Mesendoderm (in vitro differentiated cells): ENCODE measurements at regions not wholly inside any gene's neighbourhood (a gene's known extent, or its start where the extent isn't known, plus 50 kb on each side); places are given as distances from the start of the nearest gene placed in this dataset.

Source experiments
- DNase-seq: peaks from one replicate; pipeline ENCODE4 v3.0.0; 2013
- H2AK5ac ChIP-seq: 2 replicates; pipeline ENCODE4 v1.6.1; 2013; ENCODE audit warnings: low read length, inconsistent platforms
- H2BK120ac ChIP-seq: 2 replicates; pipeline ENCODE4 v1.6.1; 2013; ENCODE audit warnings: low read depth, mild to moderate bottlenecking, low read length, moderate library complexity, mixed read lengths
- H2BK15ac ChIP-seq: replicated peaks from 2 replicates; pipeline ENCODE4 v1.6.1; 2013; ENCODE audit warnings: low read depth, mild to moderate bottlenecking, moderate library complexity
- H2BK5ac ChIP-seq: 2 replicates; pipeline ENCODE4 v1.6.1; 2013; ENCODE audit warnings: low read length, inconsistent platforms
- H3K18ac ChIP-seq: 2 replicates; pipeline ENCODE4 v1.6.1; 2013; ENCODE audit warnings: mild to moderate bottlenecking, low read length, mixed read lengths
- H3K23ac ChIP-seq: one replicate; pipeline ENCODE4 v1.6.1; 2013; ENCODE audit warnings: low read length
- H3K27ac ChIP-seq: 2 replicates; pipeline ENCODE4 v1.5.1; 2013; ENCODE audit warnings: low read depth, mild to moderate bottlenecking, inconsistent platforms, low read length, moderate library complexity
- H3K27me3 ChIP-seq: 2 replicates; pipeline ENCODE4 v1.6.1; 2013; ENCODE audit warnings: low read length, control low read depth, mild to moderate bottlenecking, inconsistent platforms; ENCODE audit not compliant: insufficient read depth, poor library complexity
- H3K36me3 ChIP-seq: 2 replicates; pipeline ENCODE4 v1.6.1; 2013; ENCODE audit warnings: low read length, inconsistent platforms; ENCODE audit not compliant: control insufficient read depth, insufficient read depth
- H3K4ac ChIP-seq: one replicate; pipeline ENCODE4 v1.6.1; 2013; ENCODE audit warnings: low read depth, mild to moderate bottlenecking, low read length, moderate library complexity
- H3K4me1 ChIP-seq: 2 replicates; pipeline ENCODE4 v1.6.1; 2013; ENCODE audit warnings: low read depth, low read length, inconsistent platforms; ENCODE audit not compliant: control insufficient read depth
- H3K4me2 ChIP-seq: 2 replicates; pipeline ENCODE4 v1.6.1; 2013; ENCODE audit warnings: low read length
- H3K4me3 ChIP-seq: 2 replicates; pipeline ENCODE4 v1.5.1; 2013; ENCODE audit warnings: mild to moderate bottlenecking, low read length
- H3K56ac ChIP-seq: one replicate; pipeline ENCODE4 v1.6.1; 2013; ENCODE audit warnings: low read length
- H3K79me1 ChIP-seq: 2 replicates; pipeline ENCODE4 v1.6.1; 2013; ENCODE audit warnings: low read length, inconsistent platforms
- H3K79me2 ChIP-seq: 2 replicates; pipeline ENCODE4 v1.6.1; 2013; ENCODE audit warnings: mild to moderate bottlenecking, low read length; ENCODE audit not compliant: control insufficient read depth, insufficient read depth
- H3K9ac ChIP-seq: 2 replicates; pipeline ENCODE4 v1.6.1; 2013; ENCODE audit warnings: low read length, inconsistent platforms
- H4K5ac ChIP-seq: one replicate; pipeline ENCODE4 v1.6.1; 2013; ENCODE audit warnings: low read length
- H4K8ac ChIP-seq: one replicate; pipeline ENCODE4 v1.6.1; 2013; ENCODE audit warnings: low read depth, mild to moderate bottlenecking, control low read depth, low read length, moderate library complexity
- WGBS: extraction: QIAGEN DNeasy Blood & Tissue Kit; methylation state at CpG from one replicate; pipeline ENCODE4 v1.1.7; 2013; ENCODE audit warnings: low lambda C conversion rate, missing lambda C conversion rate; ENCODE audit not compliant: insufficient coverage; ENCODE audit errors: extremely low coverage; 5-methylcytosine and 5-hydroxymethylcytosine counted together

- no peak overlapping the region for H2BK15ac ChIP-seq
- no peaks in the 10 kb centered on the region for H3K27me3 ChIP-seq
- no peak overlapping the region for H2BK120ac ChIP-seq
- H3K18ac ChIP-seq = no peak overlapping the region
- peaks cover 9% of the 10 kb centered on the region for H3K4me1 ChIP-seq
- H3K79me2 ChIP-seq = no peaks in the 10 kb centered on the region
- H4K8ac ChIP-seq = no peak overlapping the region
- H3K79me1 ChIP-seq = no peaks in the 10 kb centered on the region
- no peak overlapping the region for H3K4me2 ChIP-seq
- no peak overlapping the region for H3K27ac ChIP-seq
- DNase-seq = no peak
- no peak overlapping the region for H2BK5ac ChIP-seq
- H3K56ac ChIP-seq = no peak overlapping the region
- H4K5ac ChIP-seq = no peak overlapping the region
- H3K4me3 ChIP-seq = no peak overlapping the region
- no peak overlapping the region for H3K23ac ChIP-seq
- H3K36me3 ChIP-seq = no peaks in the 10 kb centered on the region
- H3K9ac ChIP-seq = no peak overlapping the region
- no CpG with 5 or more reads among the region's 2 CpGs for WGBS
- H3K4ac ChIP-seq = no peak overlapping the region
- H2AK5ac ChIP-seq = no peak overlapping the region
Measured at GRCh38 chr15:96390986-96391385, 60.5 kb downstream of the NR2F2 start.

- Histone ChIP-seq H3K27ac (no peak overlapping the region), H3K27me3 (no peaks in the 10 kb centered on the region), H3K4me3 (no peak overlapping the region)
Measured at GRCh38 chr15:96392380-96393208, 62.1 kb downstream of the NR2F2 start.

GRCh38 chr15:96393209-96393513 lies 62.7 kb downstream of the NR2F2 start:
- Histone ChIP-seq H2BK15ac (no peak overlapping the region), H3K27me3 (no peaks in the 10 kb centered on the region), H3K4me1 (peaks cover 9% of the 10 kb centered on the region), H4K8ac (no peak overlapping the region), H2BK5ac (no peak overlapping the region), H3K4ac (no peak overlapping the region), H3K36me3 (no peaks in the 10 kb centered on the region), H3K27ac (no peak overlapping the region), H3K4me3 (no peak overlapping the region), H3K23ac (no peak overlapping the region), H2BK120ac (no peak overlapping the region), H2AK5ac (no peak overlapping the region), H3K79me2 (no peaks in the 10 kb centered on the region), H3K56ac (no peak overlapping the region), H3K4me2 (no peak overlapping the region), H3K79me1 (no peaks in the 10 kb centered on the region), H3K9ac (no peak overlapping the region), H4K5ac (no peak overlapping the region), H3K18ac (no peak overlapping the region)
- no CpG with 5 or more reads among the region's 2 CpGs for WGBS
- DNase-seq = no peak

More at GRCh38 chr15:96392380-96393208, 62.1 kb downstream of the NR2F2 start:
- Histone ChIP-seq H4K8ac (no peak overlapping the region), H3K36me3 (no peaks in the 10 kb centered on the region), H3K23ac (no peak overlapping the region), H3K4ac (no peak overlapping the region), H2BK15ac (no peak overlapping the region), H3K79me1 (no peaks in the 10 kb centered on the region), H3K18ac (no peak overlapping the region), H2BK5ac (no peak overlapping the region), H3K79me2 (no peaks in the 10 kb centered on the region), H3K4me1 (peaks cover 9% of the 10 kb centered on the region), H3K4me2 (no peak overlapping the region), H3K9ac (no peak overlapping the region), H3K56ac (no peak overlapping the region), H2BK120ac (no peak overlapping the region), H4K5ac (no peak overlapping the region), H2AK5ac (no peak overlapping the region)
- WGBS = no CpG with 5 or more reads among the region's 10 CpGs
- peak; percentile 78 for DNase-seq

GRCh38 chr15:96395687-96396086 lies 65.2 kb downstream of the NR2F2 start:
- Histone ChIP-seq H3K79me1 (no peaks in the 10 kb centered on the region), H3K27me3 (no peaks in the 10 kb centered on the region), H3K18ac (no peak overlapping the region), H3K4me3 (no peak overlapping the region), H2BK15ac (no peak overlapping the region), H3K79me2 (no peaks in the 10 kb centered on the region), H3K4ac (no peak overlapping the region), H2AK5ac (no peak overlapping the region), H3K9ac (no peak overlapping the region), H3K36me3 (no peaks in the 10 kb centered on the region), H4K8ac (no peak overlapping the region), H4K5ac (no peak overlapping the region), H3K23ac (no peak overlapping the region), H3K56ac (no peak overlapping the region), H3K4me2 (no peak overlapping the region), H2BK5ac (no peak overlapping the region), H3K27ac (no peak overlapping the region), H2BK120ac (no peak overlapping the region), H3K4me1 (peaks cover 9% of the 10 kb centered on the region)
- no CpG with 5 or more reads among the region's 3 CpGs for WGBS
- peak; percentile 18 for DNase-seq

- Histone ChIP-seq H3K36me3 (no peaks in the 10 kb centered on the region), H3K27me3 (no peaks in the 10 kb centered on the region)
Measured at GRCh38 chr15:96398776-96399175, 68.3 kb downstream of the NR2F2 start.

GRCh38 chr15:96402403-96402802 lies 71.9 kb downstream of the NR2F2 start:
- Histone ChIP-seq H3K4me1 (no peaks in the 10 kb centered on the region), H3K27me3 (peaks cover 17% of the 10 kb centered on the region), H3K79me2 (no peaks in the 10 kb centered on the region), H2BK120ac (no peak overlapping the region), H3K4me3 (no peak overlapping the region), H2AK5ac (no peak overlapping the region), H2BK5ac (no peak overlapping the region), H3K18ac (no peak overlapping the region), H3K27ac (no peak overlapping the region), H3K4ac (no peak overlapping the region), H3K23ac (no peak overlapping the region), H3K36me3 (no peaks in the 10 kb centered on the region), H3K79me1 (no peaks in the 10 kb centered on the region), H4K8ac (no peak overlapping the region), H3K9ac (no peak overlapping the region), H3K56ac (no peak overlapping the region), H3K4me2 (no peak overlapping the region), H4K5ac (no peak overlapping the region), H2BK15ac (no peak overlapping the region)
- DNase-seq = no peak
- WGBS = no CpG with 5 or more reads among the region's 3 CpGs

More at GRCh38 chr15:96398776-96399175, 68.3 kb downstream of the NR2F2 start:
- no peak overlapping the region for H3K4me3 ChIP-seq
- H3K23ac ChIP-seq = no peak overlapping the region
- H3K27ac ChIP-seq = no peak overlapping the region
- no peak overlapping the region for H4K8ac ChIP-seq
- H2BK120ac ChIP-seq = no peak overlapping the region
- no peaks in the 10 kb centered on the region for H3K4me1 ChIP-seq
- WGBS = no CpG with 5 or more reads among the region's 1 CpG
- H3K18ac ChIP-seq = no peak overlapping the region
- H4K5ac ChIP-seq = no peak overlapping the region
- H3K9ac ChIP-seq = no peak overlapping the region
- H3K4me2 ChIP-seq = no peak overlapping the region
- H3K4ac ChIP-seq = no peak overlapping the region
- no peak for DNase-seq
- H3K56ac ChIP-seq = no peak overlapping the region
- H3K79me1 ChIP-seq = no peaks in the 10 kb centered on the region
- H2BK5ac ChIP-seq = no peak overlapping the region
- H2AK5ac ChIP-seq = no peak overlapping the region
- no peaks in the 10 kb centered on the region for H3K79me2 ChIP-seq
- no peak overlapping the region for H2BK15ac ChIP-seq
